C4-2B (cell line): ENCODE measurements at regions not wholly inside any gene's neighbourhood (a gene's known extent, or its start where the extent isn't known, plus 50 kb on each side); places are given as distances from the start of the nearest gene placed in this dataset.
"Not testable (repeated sequence)": the region's sequence is repeated elsewhere in the genome, so short reads cannot be mapped to it uniquely, and the experiment has no call there.

Source experiments
- H3K27ac ChIP-seq: fragments of 450-650 bp; 2 replicates; pipeline ENCODE4 v1.5.1; 2017
- ZFX ChIP-seq: fragments of 450-650 bp; IDR thresholded peaks from 2 replicates; pipeline ENCODE4 v1.6.1; 2017
- TF ChIP-seq, protein P1 (sequence below): fragments of 450-650 bp; conservative IDR thresholded peaks from 2 replicates; pipeline ENCODE4 v1.5.1; 2017; ENCODE audit warnings: mild to moderate bottlenecking

DNA sequence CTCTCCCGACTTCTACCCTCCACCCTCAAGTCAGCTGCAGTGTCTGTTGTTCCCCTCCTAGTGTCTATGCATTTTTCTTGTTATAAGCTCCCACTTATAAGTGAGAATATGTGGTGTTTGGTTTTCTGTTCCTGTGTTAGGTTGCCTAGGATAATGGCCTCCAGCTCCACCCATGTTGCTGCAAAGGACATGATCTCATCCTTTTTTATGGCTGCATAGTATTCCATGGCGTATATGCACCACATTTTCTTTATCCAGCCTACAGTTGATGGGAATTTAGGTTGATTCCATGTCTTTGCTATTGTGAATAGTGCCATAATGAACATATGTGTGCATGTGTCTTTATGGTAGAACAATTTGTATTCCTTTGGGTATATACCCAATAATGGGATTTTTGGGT, 80.7 kb downstream of the SPTSSA start:
- not testable (repeated sequence) for H3K27ac ChIP-seq

DNA sequence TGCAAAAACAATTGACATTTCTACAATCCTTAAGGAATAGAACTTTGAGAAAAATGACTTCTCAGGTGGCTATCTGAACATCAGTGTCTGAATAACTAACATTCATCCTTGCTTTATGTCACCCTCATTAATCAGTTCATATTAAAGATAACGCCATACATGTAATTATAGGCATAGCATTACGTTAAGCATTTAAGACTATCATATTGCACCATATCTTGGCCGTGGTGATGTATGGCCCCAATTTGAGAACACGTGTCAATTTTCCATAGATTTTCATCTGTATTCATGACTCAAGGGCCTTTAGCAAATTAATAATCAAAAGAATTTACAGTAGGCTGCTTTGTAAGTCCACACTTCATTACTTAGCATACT, 81.6 kb downstream of the SPTSSA start:
- no peak for TF ChIP-seq ZFX
- TF ChIP-seq, protein P1, sequence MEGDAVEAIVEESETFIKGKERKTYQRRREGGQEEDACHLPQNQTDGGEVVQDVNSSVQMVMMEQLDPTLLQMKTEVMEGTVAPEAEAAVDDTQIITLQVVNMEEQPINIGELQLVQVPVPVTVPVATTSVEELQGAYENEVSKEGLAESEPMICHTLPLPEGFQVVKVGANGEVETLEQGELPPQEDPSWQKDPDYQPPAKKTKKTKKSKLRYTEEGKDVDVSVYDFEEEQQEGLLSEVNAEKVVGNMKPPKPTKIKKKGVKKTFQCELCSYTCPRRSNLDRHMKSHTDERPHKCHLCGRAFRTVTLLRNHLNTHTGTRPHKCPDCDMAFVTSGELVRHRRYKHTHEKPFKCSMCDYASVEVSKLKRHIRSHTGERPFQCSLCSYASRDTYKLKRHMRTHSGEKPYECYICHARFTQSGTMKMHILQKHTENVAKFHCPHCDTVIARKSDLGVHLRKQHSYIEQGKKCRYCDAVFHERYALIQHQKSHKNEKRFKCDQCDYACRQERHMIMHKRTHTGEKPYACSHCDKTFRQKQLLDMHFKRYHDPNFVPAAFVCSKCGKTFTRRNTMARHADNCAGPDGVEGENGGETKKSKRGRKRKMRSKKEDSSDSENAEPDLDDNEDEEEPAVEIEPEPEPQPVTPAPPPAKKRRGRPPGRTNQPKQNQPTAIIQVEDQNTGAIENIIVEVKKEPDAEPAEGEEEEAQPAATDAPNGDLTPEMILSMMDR = no peak
- no peak overlapping the region for H3K27ac ChIP-seq

DNA sequence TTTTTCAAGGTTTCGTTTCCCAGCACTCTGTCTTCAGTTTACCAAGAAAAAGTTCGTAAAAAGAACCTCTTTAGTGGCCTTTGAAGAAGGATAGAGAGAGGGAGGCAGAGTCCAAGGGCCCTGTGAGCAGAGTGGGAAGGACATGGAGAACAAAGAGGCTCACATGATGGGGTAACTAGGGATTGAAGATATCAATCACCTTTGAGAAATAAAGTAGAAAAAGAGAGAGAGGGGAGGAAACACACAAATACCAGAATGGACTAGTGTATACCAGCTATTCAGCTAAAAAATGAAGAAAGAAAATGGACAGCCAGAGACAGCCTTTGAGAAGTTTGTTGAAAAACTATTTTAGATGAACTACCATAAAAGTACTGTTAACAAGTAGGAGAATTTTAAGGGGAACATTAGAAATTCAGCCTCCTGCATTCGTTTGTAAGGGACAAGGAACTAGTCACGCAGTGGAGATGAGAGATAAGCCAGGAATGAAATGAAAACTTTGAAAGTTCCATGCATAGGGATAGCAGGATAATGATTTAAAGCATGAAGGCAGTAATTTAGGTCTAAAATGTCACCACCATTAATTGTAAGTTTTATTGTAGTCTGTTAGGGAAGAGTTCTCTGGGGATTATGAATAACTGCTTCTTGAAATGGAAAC, 82.1 kb downstream of the SPTSSA start:
- no peak overlapping the region for H3K27ac ChIP-seq
- TF ChIP-seq, protein P1 = no peak
- no peak for TF ChIP-seq ZFX

DNA sequence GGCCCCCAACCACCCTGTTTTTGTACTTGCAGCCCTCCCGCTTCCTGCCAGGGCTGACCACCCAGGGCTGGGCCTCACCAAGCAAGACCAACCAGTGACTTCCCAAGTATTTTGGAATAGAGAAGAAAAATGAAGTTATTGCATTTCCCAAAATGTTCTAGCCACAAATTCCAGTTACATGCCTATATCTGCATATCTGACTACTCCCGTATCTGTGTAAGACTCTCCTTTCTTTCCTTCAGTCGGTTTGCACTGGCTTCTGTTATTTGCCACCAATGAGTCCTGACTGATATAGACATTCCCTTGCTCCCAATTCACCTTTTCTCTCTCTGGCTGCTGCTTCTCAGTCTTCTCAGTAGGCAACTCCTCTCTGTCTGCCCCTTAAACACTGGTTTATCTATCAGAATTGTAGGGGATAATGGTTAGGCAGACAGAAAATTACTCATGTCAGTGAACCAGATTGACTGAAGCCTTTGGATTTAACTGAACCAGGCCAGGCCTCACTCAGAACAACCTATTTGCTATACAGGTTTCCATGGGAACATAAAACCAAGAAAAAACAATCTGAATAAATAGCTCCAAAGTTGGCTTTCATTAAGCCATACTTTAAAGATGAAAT, 85.3 kb downstream of the SPTSSA start:
- no peak for TF ChIP-seq ZFX
- H3K27ac ChIP-seq = no peak overlapping the region

DNA sequence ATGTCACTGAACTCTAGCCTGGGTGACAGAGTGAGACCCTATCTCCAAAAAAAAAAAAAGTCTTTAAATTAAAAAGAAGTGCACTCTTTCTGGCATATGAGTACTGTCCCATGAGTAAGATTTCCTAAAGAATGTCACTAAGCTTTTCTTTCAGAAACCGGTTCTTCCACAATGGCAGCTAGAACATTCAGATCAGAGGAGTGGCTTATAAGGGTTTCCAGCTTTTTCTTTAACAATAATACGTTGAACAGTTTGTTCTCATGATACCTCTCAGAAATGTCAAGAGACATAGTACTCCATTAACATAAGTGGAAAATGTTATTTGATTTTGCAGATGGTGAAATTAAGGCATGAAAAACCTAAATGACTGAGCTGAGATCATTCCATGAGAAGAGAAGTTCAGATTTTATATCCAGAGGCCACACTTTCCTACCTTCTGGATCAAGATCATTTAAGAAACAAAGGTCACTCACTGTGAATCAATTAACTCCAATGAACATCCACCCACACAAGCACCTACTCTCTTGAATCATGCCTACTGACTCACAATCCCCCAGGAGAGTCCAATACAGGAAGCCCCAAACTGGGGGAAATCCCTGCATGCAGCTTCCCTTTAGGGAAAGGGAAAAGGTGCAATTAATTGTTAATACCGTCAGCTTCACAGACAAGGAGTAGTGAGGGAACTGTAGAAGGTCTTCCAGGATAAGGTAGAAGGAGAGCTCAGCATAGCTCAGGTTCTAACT, 86.9 kb downstream of the SPTSSA start:
- no peak overlapping the region for H3K27ac ChIP-seq
- TF ChIP-seq, protein P1 = no peak
- no peak for TF ChIP-seq ZFX

DNA sequence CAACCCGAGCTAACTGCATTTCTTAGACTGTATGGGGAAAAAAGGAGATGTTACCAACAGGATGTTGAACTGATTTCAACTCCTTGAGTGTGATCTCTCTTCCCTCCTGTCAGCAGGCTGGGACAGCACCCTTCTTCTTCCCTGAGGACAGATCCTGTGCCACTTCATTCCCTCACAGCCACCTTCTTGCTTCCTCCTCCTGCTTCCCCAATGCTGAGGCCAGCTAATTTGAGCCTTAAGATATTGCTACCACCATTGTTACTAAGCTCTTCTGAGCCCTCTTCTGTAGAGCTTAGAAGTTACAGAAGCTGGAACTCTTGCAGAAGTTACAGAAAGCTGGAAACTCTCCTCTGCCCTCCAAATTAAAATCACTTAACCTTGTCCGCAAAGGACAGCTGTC, 88.8 kb downstream of the SPTSSA start:
- TF ChIP-seq ZFX = no peak
- TF ChIP-seq, protein P1 = no peak
- H3K27ac ChIP-seq = no peak overlapping the region

DNA sequence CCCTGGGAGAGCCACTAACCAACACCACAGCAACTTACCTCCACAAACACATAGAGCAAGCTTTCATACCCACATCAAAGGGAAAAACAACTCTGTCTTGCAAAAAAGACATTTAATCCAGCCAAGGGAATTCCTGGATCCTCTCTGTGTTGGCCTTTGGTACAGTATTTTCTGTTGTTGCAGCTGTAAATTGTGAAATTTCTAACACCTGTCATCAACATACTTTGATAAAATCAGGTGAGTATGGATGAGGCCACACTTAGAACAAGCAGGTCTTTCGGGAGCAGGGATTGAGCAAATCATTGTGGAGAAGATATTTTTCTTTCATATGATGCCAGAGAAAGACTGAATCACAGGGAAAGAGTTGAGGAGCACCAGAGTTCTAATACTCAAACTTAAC, 89.3 kb downstream of the SPTSSA start:
- TF ChIP-seq, protein P1 = no peak
- no peak for TF ChIP-seq ZFX
- H3K27ac ChIP-seq = no peak overlapping the region

DNA sequence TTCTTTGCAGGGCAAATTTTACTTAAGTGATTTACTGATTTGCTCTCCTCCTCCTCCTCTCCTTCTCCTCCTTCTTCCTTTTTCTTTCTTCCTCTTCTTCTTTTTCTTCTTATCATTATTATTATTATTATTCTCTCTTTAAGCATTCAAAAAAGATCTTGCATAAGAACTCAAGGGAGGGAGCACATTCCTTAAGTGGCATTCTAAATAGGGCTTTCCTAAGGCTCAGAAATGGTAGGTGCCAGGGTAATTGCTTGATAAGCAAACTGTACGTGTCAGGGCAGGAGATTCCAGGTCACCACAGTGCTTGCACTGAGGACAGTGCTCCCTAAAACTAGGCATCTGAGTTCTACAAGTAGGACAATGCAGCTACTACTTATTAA, 92.4 kb downstream of the SPTSSA start:
- no peak overlapping the region for H3K27ac ChIP-seq
- TF ChIP-seq, protein P1 = no peak
- no peak for TF ChIP-seq ZFX
